Smooth muscle cell (in vitro differentiated cells): ENCODE measurements at regions not wholly inside any gene's neighbourhood (a gene's known extent, or its start where the extent isn't known, plus 50 kb on each side); places are given as distances from the start of the nearest gene placed in this dataset.

Experiments used
- DNase-seq: peaks from one replicate; lab custom pipeline; 2025; ENCODE audit not compliant: unreplicated experiment; lab: John Stamatoyannopoulos, UW
- H2AFZ ChIP-seq: fragments of 200-600 bp; sonication (generic); 2 replicates; pipeline ENCODE4 v1.6.0; 2016; ENCODE audit warnings: antibody characterized with exemption, low read depth, mild to moderate bottlenecking
- H3F3A ChIP-seq: fragments of 200-600 bp; sonication (generic); 2 replicates; pipeline ENCODE4 v1.6.0; 2017; ENCODE audit warnings: antibody characterized with exemption, low read depth
- H3K27ac ChIP-seq: fragments of 200-600 bp; sonication (generic); 2 replicates; pipeline ENCODE4 v1.5.1; 2016; ENCODE audit warnings: low read depth, mild to moderate bottlenecking
- H3K27me3 ChIP-seq: fragments of 200-600 bp; sonication (generic); 2 replicates; pipeline ENCODE4 v1.6.1; 2016; ENCODE audit warnings: low read depth, mild to moderate bottlenecking
- H3K36me3 ChIP-seq: fragments of 200-600 bp; sonication (generic); 2 replicates; pipeline ENCODE4 v1.5.1; 2016; ENCODE audit warnings: low read depth
- H3K4me1 ChIP-seq: fragments of 200-600 bp; sonication (generic); 2 replicates; pipeline ENCODE4 v1.5.1; 2016; ENCODE audit warnings: low read depth
- H3K4me2 ChIP-seq: fragments of 200-600 bp; sonication (generic); 2 replicates; pipeline ENCODE4 v1.6.0; 2016; ENCODE audit warnings: mild to moderate bottlenecking
- H3K4me3 ChIP-seq: fragments of 200-600 bp; sonication (generic); 2 replicates; pipeline ENCODE4 v1.5.1; 2016; ENCODE audit warnings: mild to moderate bottlenecking
- H3K79me2 ChIP-seq: fragments of 200-600 bp; sonication (generic); 2 replicates; pipeline ENCODE4 v1.6.0; 2016; ENCODE audit warnings: low read depth, mild to moderate bottlenecking
- H3K9ac ChIP-seq: fragments of 200-600 bp; sonication (generic); 2 replicates; pipeline ENCODE4 v1.6.0; 2016; ENCODE audit warnings: low read depth
- H3K9me3 ChIP-seq: fragments of 200-600 bp; sonication (generic); replicated peaks from 2 replicates; pipeline ENCODE4 v1.5.1; 2016; ENCODE audit warnings: low read depth
- H4K20me1 ChIP-seq: fragments of 200-600 bp; sonication (generic); 2 replicates; pipeline ENCODE4 v1.6.0; 2016; ENCODE audit warnings: low read depth
- CTCF ChIP-seq: fragments of 200-600 bp; sonication (generic); IDR thresholded peaks from 2 replicates; pipeline ENCODE4 v1.5.1; 2017; ENCODE audit warnings: borderline replicate concordance, mild to moderate bottlenecking, antibody characterized with exemption; ENCODE audit not compliant: insufficient read depth, poor library complexity, severe bottlenecking
- WGBS: methylation state at CpG from one replicate; pipeline ENCODE4 v1.1.7; 2016; ENCODE audit warnings: low lambda C conversion rate; 5-methylcytosine and 5-hydroxymethylcytosine counted together

GRCh38 chr6:96276305-96276704 lies 245.3 kb upstream of the UFL1 start:
- H4K20me1 ChIP-seq: no peaks in the 10 kb centered on the region
- no peak overlapping the region for H3K4me2 ChIP-seq
- no peak overlapping the region for H3K4me3 ChIP-seq
- 88% methylated on average over 2 of the region's 2 CpGs for WGBS
- no peaks in the 10 kb centered on the region for H3K27me3 ChIP-seq
- no peaks in the 10 kb centered on the region for H3K79me2 ChIP-seq
- no peaks in the 10 kb centered on the region for H3K36me3 ChIP-seq
- TF ChIP-seq CTCF: no peak
- H3F3A ChIP-seq: no peaks in the 10 kb centered on the region
- no peak overlapping the region for H3K9ac ChIP-seq
- no peaks in the 10 kb centered on the region for H3K9me3 ChIP-seq
- DNase-seq: no peak
- no peaks in the 10 kb centered on the region for H3K4me1 ChIP-seq
- no peak overlapping the region for H3K27ac ChIP-seq
- H2AFZ ChIP-seq: no peak overlapping the region

GRCh38 chr6:96276856-96277255 lies 244.8 kb upstream of the UFL1 start:
- DNase-seq: no peak
- H4K20me1 ChIP-seq: no peaks in the 10 kb centered on the region
- no peak overlapping the region for H2AFZ ChIP-seq
- no peaks in the 10 kb centered on the region for H3K79me2 ChIP-seq
- no peak overlapping the region for H3K27ac ChIP-seq
- no peak for TF ChIP-seq CTCF
- H3K4me2 ChIP-seq: no peak overlapping the region
- H3K9me3 ChIP-seq: no peaks in the 10 kb centered on the region
- no peaks in the 10 kb centered on the region for H3K4me1 ChIP-seq
- H3F3A ChIP-seq: no peaks in the 10 kb centered on the region
- no peaks in the 10 kb centered on the region for H3K36me3 ChIP-seq
- H3K4me3 ChIP-seq: no peak overlapping the region
- no peaks in the 10 kb centered on the region for H3K27me3 ChIP-seq
- no peak overlapping the region for H3K9ac ChIP-seq

GRCh38 chr6:96279084-96279483 lies 242.5 kb upstream of the UFL1 start:
- H3K27ac ChIP-seq: no peak overlapping the region
- H3K27me3 ChIP-seq: no peaks in the 10 kb centered on the region
- H2AFZ ChIP-seq: no peak overlapping the region
- no peak for TF ChIP-seq CTCF
- no peaks in the 10 kb centered on the region for H3K79me2 ChIP-seq
- H3K4me2 ChIP-seq: no peak overlapping the region
- H3K9ac ChIP-seq: no peak overlapping the region
- no peaks in the 10 kb centered on the region for H3K36me3 ChIP-seq
- no peaks in the 10 kb centered on the region for H3K9me3 ChIP-seq
- WGBS: 97% methylated on average over 1 of the region's 1 CpG
- H3K4me3 ChIP-seq: no peak overlapping the region
- no peaks in the 10 kb centered on the region for H3F3A ChIP-seq
- DNase-seq: no peak
- no peaks in the 10 kb centered on the region for H4K20me1 ChIP-seq
- H3K4me1 ChIP-seq: no peaks in the 10 kb centered on the region

- Histone ChIP-seq H3K79me2 (no peaks in the 10 kb centered on the region), H3K4me2 (no peak overlapping the region), H3K27ac (no peak overlapping the region), H4K20me1 (no peaks in the 10 kb centered on the region), H3K4me1 (no peaks in the 10 kb centered on the region), H3K9me3 (no peaks in the 10 kb centered on the region), H2AFZ (no peak overlapping the region), H3K4me3 (no peak overlapping the region), H3F3A (no peaks in the 10 kb centered on the region), H3K36me3 (no peaks in the 10 kb centered on the region), H3K9ac (no peak overlapping the region), H3K27me3 (no peaks in the 10 kb centered on the region)
- 89% methylated on average over 1 of the region's 1 CpG for WGBS
- DNase-seq: no peak
- TF ChIP-seq CTCF: no peak
These were observed 235.1 kb upstream of the UFL1 start for GRCh38 chr6:96286503-96286902.
